OCI-LY1 (cell line): ENCODE measurements at regions not wholly inside any gene's neighbourhood (a gene's known extent, or its start where the extent isn't known, plus 50 kb on each side); places are given as distances from the start of the nearest gene placed in this dataset.

ENCODE experiments used
- H2AFZ ChIP-seq: fragments of 200-600 bp; sonication (generic), shearing (Covaris generic); 2 replicates; pipeline ENCODE4 v1.6.0; 2014; ENCODE audit warnings: antibody characterized with exemption, mild to moderate bottlenecking, low read length
- H3F3A ChIP-seq: fragments of 200-600 bp; sonication (generic), shearing (Covaris generic); 2 replicates; pipeline ENCODE4 v1.6.0; 2014; ENCODE audit warnings: mild to moderate bottlenecking, antibody characterized with exemption, low read length, moderate library complexity; ENCODE audit not compliant: insufficient read depth
- H3K27ac ChIP-seq: fragments of 200-600 bp; sonication (generic); 2 replicates; pipeline ENCODE4 v1.5.1; 2014; ENCODE audit warnings: low read length, mixed run types, mild to moderate bottlenecking, low read depth; ENCODE audit not compliant: poor library complexity, severe bottlenecking
- H3K27me3 ChIP-seq: fragments of 200-600 bp; sonication (generic); 2 replicates; pipeline ENCODE4 v1.6.0; 2014; ENCODE audit warnings: antibody characterized with exemption, mild to moderate bottlenecking, low read length, moderate library complexity; ENCODE audit not compliant: insufficient read depth
- H3K36me3 ChIP-seq: fragments of 200-600 bp; sonication (generic); 2 replicates; pipeline ENCODE4 v1.6.1; 2014; ENCODE audit warnings: mild to moderate bottlenecking, antibody characterized with exemption, low read length, moderate library complexity, mixed read lengths; ENCODE audit not compliant: insufficient read depth
- H3K4me1 ChIP-seq: fragments of 200-600 bp; sonication (generic); 2 replicates; pipeline ENCODE4 v1.5.1; 2014; ENCODE audit warnings: mild to moderate bottlenecking, low read length, moderate library complexity; ENCODE audit not compliant: insufficient read depth, severe bottlenecking
- H3K4me2 ChIP-seq: fragments of 200-600 bp; sonication (generic), shearing (Covaris generic); 2 replicates; pipeline ENCODE4 v1.6.1; 2014; ENCODE audit warnings: low read length
- H3K4me3 ChIP-seq: fragments of 200-600 bp; sonication (generic); 2 replicates; pipeline ENCODE4 v1.5.1; 2014; ENCODE audit warnings: low read length, low read depth, mild to moderate bottlenecking, mixed read lengths; ENCODE audit not compliant: poor library complexity, severe bottlenecking
- H3K79me2 ChIP-seq: fragments of 200-600 bp; shearing (Covaris generic); 2 replicates; pipeline ENCODE4 v1.6.1; 2016; ENCODE audit warnings: mixed run types, low read length, mixed read lengths; ENCODE audit not compliant: insufficient read depth
- H3K9ac ChIP-seq: fragments of 200-600 bp; sonication (generic), shearing (Covaris generic); 2 replicates; pipeline ENCODE4 v1.6.1; 2014; ENCODE audit warnings: mild to moderate bottlenecking, low read length, mixed read lengths
- H3K9me2 ChIP-seq: fragments of 200-600 bp; sonication (generic), shearing (Covaris generic); 2 replicates; pipeline ENCODE4 v1.6.1; 2014; ENCODE audit warnings: low read depth, mild to moderate bottlenecking, low read length, mixed read lengths
- H3K9me3 ChIP-seq: fragments of 200-600 bp; shearing (Covaris generic); 2 replicates; pipeline ENCODE4 v1.6.1; 2014; ENCODE audit warnings: low read length, mixed read lengths
- H4K20me1 ChIP-seq: fragments of 200-600 bp; sonication (generic), shearing (Covaris generic); 2 replicates; pipeline ENCODE4 v1.6.0; 2016; ENCODE audit warnings: mild to moderate bottlenecking, low read length; ENCODE audit not compliant: insufficient read depth
- EZH2 ChIP-seq: fragments of 200-600 bp; sonication (generic), shearing (Covaris generic); IDR thresholded peaks from 2 replicates; pipeline ENCODE4 v1.8.0; 2017; ENCODE audit warnings: borderline replicate concordance, mixed run types, mild to moderate bottlenecking, antibody characterized with exemption, low read length, moderate library complexity, mixed read lengths
- TF ChIP-seq, protein P1 (sequence below): fragments of 200-600 bp; sonication (generic), shearing (Covaris generic); IDR thresholded peaks from 2 replicates; pipeline ENCODE4 v1.5.1; 2017; ENCODE audit warnings: mild to moderate bottlenecking, antibody characterized with exemption, low read length, moderate library complexity, mixed read lengths

DNA sequence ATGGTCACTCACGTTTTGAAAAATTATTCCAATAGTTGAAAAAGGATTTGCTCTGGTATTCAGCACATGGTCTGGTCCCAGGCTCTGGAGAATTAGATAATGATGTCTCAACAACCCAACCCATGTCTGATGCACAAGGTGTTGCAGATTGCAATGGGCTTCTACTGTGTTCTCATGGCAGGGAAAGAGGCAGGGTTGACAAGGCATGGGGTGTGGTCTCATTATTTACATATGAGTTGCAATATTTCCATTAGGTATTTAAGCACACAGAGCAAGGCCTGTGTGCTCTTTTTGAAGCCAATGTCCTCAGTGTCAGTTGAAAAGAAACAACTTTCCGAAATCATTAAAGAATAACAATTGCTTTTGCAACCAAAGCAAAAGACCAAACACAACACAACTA is 381.9 kb upstream of the PBX1 start:
- H3K79me2 ChIP-seq, result no peaks in the 10 kb centered on the region
- TF ChIP-seq EZH2, result no peak
- H3K4me1 ChIP-seq, result no peaks in the 10 kb centered on the region
- no peak overlapping the region for H2AFZ ChIP-seq
- no peaks in the 10 kb centered on the region for H3K27me3 ChIP-seq
- H3K4me2 ChIP-seq, result no peak overlapping the region
- H3K4me3 ChIP-seq, result no peak overlapping the region
- no peaks in the 10 kb centered on the region for H4K20me1 ChIP-seq
- no peaks in the 10 kb centered on the region for H3K9me3 ChIP-seq
- no peak overlapping the region for H3K9ac ChIP-seq
- H3K27ac ChIP-seq, result no peak overlapping the region
- H3K9me2 ChIP-seq, result no peaks in the 10 kb centered on the region
- no peaks in the 10 kb centered on the region for H3F3A ChIP-seq
- H3K36me3 ChIP-seq, result no peaks in the 10 kb centered on the region

DNA sequence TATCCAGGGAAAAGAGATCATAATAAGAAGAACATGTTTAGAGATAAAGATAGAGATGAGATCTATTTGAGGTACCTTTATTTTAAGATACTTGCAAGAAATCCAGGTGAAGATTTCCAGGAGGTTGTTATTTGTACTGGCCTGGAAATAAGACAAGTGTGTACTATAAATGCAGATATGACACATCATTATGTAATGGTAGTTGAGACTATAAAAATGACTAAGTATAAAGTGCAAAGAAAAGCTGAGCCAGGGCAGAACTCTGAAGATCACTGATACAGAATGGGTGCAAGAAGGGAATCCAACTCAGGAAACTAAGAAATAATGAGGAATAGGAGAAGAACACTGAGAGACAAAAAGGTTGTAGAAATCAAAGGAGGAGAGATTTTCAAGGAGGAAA is 378.2 kb upstream of the PBX1 start:
- Histone ChIP-seq H3K36me3 (no peaks in the 10 kb centered on the region), H3K79me2 (no peaks in the 10 kb centered on the region)

DNA sequence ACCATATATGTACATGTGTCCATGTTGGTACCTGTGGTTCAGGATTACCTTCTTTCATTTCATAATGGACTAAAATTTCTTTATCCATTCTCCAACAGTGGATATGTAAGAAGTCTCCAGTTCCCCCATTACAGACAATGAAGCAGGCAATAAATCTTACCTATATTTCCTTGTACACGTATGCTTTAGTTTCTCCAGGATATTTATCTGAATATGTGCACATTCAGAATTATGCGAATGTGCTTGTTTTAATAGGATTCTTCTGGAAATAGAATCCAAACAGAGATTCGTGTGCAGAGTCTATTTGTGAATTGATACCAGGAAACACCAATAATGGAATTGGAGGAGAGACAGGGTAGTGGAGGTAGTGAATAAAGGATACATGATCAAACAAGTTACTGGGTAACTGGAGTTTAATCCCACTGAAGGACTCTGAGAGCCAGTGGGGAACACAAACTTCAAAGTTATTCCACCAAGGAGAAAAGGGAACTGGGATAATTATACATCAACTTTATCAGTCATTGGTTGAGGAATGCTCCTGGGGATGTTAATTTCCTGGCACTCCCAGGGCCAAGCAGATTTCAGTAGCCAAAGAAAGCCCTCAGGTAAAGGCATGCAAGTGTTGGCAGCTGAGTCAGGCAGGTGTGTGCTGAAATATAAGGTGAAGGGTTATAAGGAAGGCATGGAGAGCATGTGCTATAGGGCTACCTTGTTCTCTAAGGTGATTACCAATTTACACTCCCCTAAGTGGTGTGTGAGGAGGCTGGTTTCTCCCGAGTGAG is 374.9 kb upstream of the PBX1 start:
- Histone ChIP-seq H3K9me3 (no peaks in the 10 kb centered on the region), H3K4me1 (no peaks in the 10 kb centered on the region), H3K79me2 (no peaks in the 10 kb centered on the region), H3K27ac (no peak overlapping the region), H3K4me3 (no peak overlapping the region), H3K27me3 (no peaks in the 10 kb centered on the region), H3K9ac (no peak overlapping the region), H2AFZ (no peak overlapping the region), H3K4me2 (no peak overlapping the region), H3K36me3 (no peaks in the 10 kb centered on the region), H3F3A (no peaks in the 10 kb centered on the region), H3K9me2 (no peaks in the 10 kb centered on the region), H4K20me1 (no peaks in the 10 kb centered on the region)
- TF ChIP-seq, protein P1, sequence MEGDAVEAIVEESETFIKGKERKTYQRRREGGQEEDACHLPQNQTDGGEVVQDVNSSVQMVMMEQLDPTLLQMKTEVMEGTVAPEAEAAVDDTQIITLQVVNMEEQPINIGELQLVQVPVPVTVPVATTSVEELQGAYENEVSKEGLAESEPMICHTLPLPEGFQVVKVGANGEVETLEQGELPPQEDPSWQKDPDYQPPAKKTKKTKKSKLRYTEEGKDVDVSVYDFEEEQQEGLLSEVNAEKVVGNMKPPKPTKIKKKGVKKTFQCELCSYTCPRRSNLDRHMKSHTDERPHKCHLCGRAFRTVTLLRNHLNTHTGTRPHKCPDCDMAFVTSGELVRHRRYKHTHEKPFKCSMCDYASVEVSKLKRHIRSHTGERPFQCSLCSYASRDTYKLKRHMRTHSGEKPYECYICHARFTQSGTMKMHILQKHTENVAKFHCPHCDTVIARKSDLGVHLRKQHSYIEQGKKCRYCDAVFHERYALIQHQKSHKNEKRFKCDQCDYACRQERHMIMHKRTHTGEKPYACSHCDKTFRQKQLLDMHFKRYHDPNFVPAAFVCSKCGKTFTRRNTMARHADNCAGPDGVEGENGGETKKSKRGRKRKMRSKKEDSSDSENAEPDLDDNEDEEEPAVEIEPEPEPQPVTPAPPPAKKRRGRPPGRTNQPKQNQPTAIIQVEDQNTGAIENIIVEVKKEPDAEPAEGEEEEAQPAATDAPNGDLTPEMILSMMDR, result no peak
- TF ChIP-seq EZH2, result no peak

More for the DNA sequence above, 378.2 kb upstream of the PBX1 start:
- no peak overlapping the region for H3K4me3 ChIP-seq
- no peaks in the 10 kb centered on the region for H3K4me1 ChIP-seq
- TF ChIP-seq, protein P1, result no peak
- TF ChIP-seq EZH2, result no peak
- no peak overlapping the region for H2AFZ ChIP-seq
- no peaks in the 10 kb centered on the region for H3K27me3 ChIP-seq
- no peak overlapping the region for H3K4me2 ChIP-seq
- no peaks in the 10 kb centered on the region for H3K9me3 ChIP-seq
- no peak overlapping the region for H3K27ac ChIP-seq
- H3F3A ChIP-seq, result no peaks in the 10 kb centered on the region
- H3K9ac ChIP-seq, result no peak overlapping the region
- no peaks in the 10 kb centered on the region for H3K9me2 ChIP-seq
- no peaks in the 10 kb centered on the region for H4K20me1 ChIP-seq

DNA sequence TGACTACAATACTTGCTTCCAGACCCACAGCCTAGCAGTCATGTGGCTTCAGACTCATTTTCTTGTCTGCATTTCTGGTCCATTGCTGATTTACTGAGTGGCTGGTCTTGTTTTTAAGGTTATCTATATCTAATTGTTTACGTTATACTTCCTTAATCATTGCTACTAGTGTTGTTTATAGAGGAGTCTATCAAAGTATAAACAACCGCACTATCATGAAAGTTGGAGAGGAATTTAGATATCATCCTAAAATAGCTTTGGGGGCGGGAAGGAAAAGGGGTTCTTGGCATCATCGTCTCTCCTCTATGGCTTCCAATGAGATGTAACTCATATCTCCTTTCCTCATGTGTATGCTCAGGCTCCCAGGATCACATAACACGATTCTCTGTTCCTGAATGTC is 372.1 kb upstream of the PBX1 start:
- TF ChIP-seq EZH2, result no peak
- TF ChIP-seq, protein P1, result no peak
- Histone ChIP-seq H3K27me3 (no peaks in the 10 kb centered on the region), H3K4me1 (no peaks in the 10 kb centered on the region), H3K9ac (no peak overlapping the region), H4K20me1 (no peaks in the 10 kb centered on the region), H3K9me2 (no peaks in the 10 kb centered on the region), H3K9me3 (no peaks in the 10 kb centered on the region), H3K27ac (no peak overlapping the region), H3F3A (no peaks in the 10 kb centered on the region), H3K36me3 (no peaks in the 10 kb centered on the region), H3K79me2 (no peaks in the 10 kb centered on the region), H2AFZ (no peak overlapping the region), H3K4me2 (no peak overlapping the region), H3K4me3 (no peak overlapping the region)
